IMR-90 (cell line): ENCODE measurements at regions not wholly inside any gene's neighbourhood (a gene's known extent, or its start where the extent isn't known, plus 50 kb on each side); places are given as distances from the start of the nearest gene placed in this dataset.

ENCODE experiments used
- ATAC-seq: fragments of 200-7000 bp; cut with Tn5 transposase; 2 replicates; pipeline ENCODE4 v1.9.1; 2020; ENCODE audit warnings: low read depth, mild to moderate bottlenecking, moderate library complexity
- BruUV-seq: library from RNA; stranded (reverse); fragments of 400-500 nt; replicated peaks from 2 replicates; lab custom pipeline; 2021; lab: Mats Ljungman, UMichigan
- CTCF ChIA-PET: fragments of 300-600 bp; formaldehyde crosslinking; extraction: SDS; loops from one replicate; lab custom pipeline; 2021; ENCODE audit warnings: antibody characterized with exemption; lab: Yijun Ruan, JAX
- POLR2A ChIA-PET: fragments of 300-600 bp; sonication (Branson Sonifier 250); formaldehyde crosslinking; loops from one replicate; lab custom pipeline; 2022; ENCODE audit warnings: antibody characterized with exemption; ENCODE audit not compliant: unreplicated experiment; lab: Charles Lee
- DNase-seq: peaks from one replicate; pipeline ENCODE4 v3.0.0; 2013
- H2AFZ ChIP-seq: replicated peaks from 2 replicates; pipeline ENCODE3; 2013; ENCODE audit warnings: low read length, mild to moderate bottlenecking; ENCODE audit not compliant: poor library complexity
- H2AK5ac ChIP-seq: 2 replicates; pipeline ENCODE4 v1.6.1; 2013; ENCODE audit warnings: low read depth, low read length, inconsistent platforms
- H2AK9ac ChIP-seq: replicated peaks from 2 replicates; pipeline ENCODE3; 2013; ENCODE audit warnings: mild to moderate bottlenecking, low read depth, low read length, moderate library complexity; ENCODE audit not compliant: poor library complexity
- H2BK120ac ChIP-seq: 2 replicates; pipeline ENCODE4 v1.6.1; 2013; ENCODE audit warnings: low read depth, low read length, inconsistent platforms
- H2BK15ac ChIP-seq: 3 replicates; pipeline ENCODE4 v1.6.1; 2013; ENCODE audit warnings: low read depth, low read length, inconsistent platforms
- H2BK20ac ChIP-seq: 2 replicates; pipeline ENCODE4 v1.6.1; 2013; ENCODE audit warnings: low read depth, mild to moderate bottlenecking, inconsistent platforms, low read length, moderate library complexity
- H2BK5ac ChIP-seq: 2 replicates; pipeline ENCODE4 v1.6.1; 2013; ENCODE audit warnings: mild to moderate bottlenecking, low read depth, low read length, inconsistent platforms; ENCODE audit not compliant: poor library complexity, severe bottlenecking
- H3K14ac ChIP-seq: replicated peaks from 2 replicates; pipeline ENCODE4 v1.6.1; 2013; ENCODE audit warnings: low read depth, low read length, inconsistent platforms
- H3K18ac ChIP-seq: 2 replicates; pipeline ENCODE4 v1.6.1; 2013; ENCODE audit warnings: low read depth, low read length, control low read depth
- H3K23ac ChIP-seq: 2 replicates; pipeline ENCODE4 v1.6.1; 2013; ENCODE audit warnings: low read depth, low read length, inconsistent platforms
- H3K27ac ChIP-seq: 2 replicates; pipeline ENCODE4 v1.5.1; 2013; ENCODE audit warnings: mild to moderate bottlenecking, control low read depth, low read length; ENCODE audit not compliant: insufficient read depth
- H3K27me3 ChIP-seq: 2 replicates; pipeline ENCODE4 v1.6.1; 2013; ENCODE audit warnings: low read length; ENCODE audit not compliant: control insufficient read depth, insufficient read depth
- H3K36me3 ChIP-seq: 2 replicates; pipeline ENCODE4 v1.6.1; 2013; ENCODE audit warnings: low read length, mixed read lengths; ENCODE audit not compliant: control insufficient read depth, insufficient read depth
- H3K4ac ChIP-seq: 2 replicates; pipeline ENCODE4 v1.6.1; 2013; ENCODE audit warnings: low read depth, low read length, inconsistent platforms
- H3K4me1 ChIP-seq: 2 replicates; pipeline ENCODE4 v1.6.1; 2013; ENCODE audit warnings: low read length, mixed read lengths; ENCODE audit not compliant: control insufficient read depth, insufficient read depth
- H3K4me2 ChIP-seq: 2 replicates; pipeline ENCODE4 v1.6.1; 2013; ENCODE audit warnings: low read depth, mild to moderate bottlenecking, control low read depth, low read length, moderate library complexity
- H3K4me3 ChIP-seq: 2 replicates; pipeline ENCODE4 v1.5.1; 2013; ENCODE audit warnings: low read depth, mild to moderate bottlenecking, control low read depth, low read length, moderate library complexity; ENCODE audit not compliant: insufficient read depth
- H3K56ac ChIP-seq: 2 replicates; pipeline ENCODE4 v1.6.1; 2013; ENCODE audit warnings: low read length, inconsistent platforms; ENCODE audit not compliant: insufficient read depth; ENCODE audit errors: extremely low read depth
- H3K79me1 ChIP-seq, 2 experiments: 2 replicates each; pipeline ENCODE4 v1.6.1; 2013; ENCODE audit warnings: low read length in 2 of 2, inconsistent platforms in 1 of 2, low read depth in 1 of 2
- H3K9ac ChIP-seq: 2 replicates; pipeline ENCODE4 v1.6.1; 2013; ENCODE audit warnings: low read depth, low read length, control low read depth
- H3K9me1 ChIP-seq: 2 replicates; pipeline ENCODE4 v1.6.1; 2013; ENCODE audit warnings: low read length, inconsistent platforms; ENCODE audit not compliant: insufficient read depth
- H3K9me3 ChIP-seq: 2 replicates; pipeline ENCODE4 v1.6.1; 2013; ENCODE audit warnings: low read length; ENCODE audit not compliant: control insufficient read depth, insufficient read depth
- H4K20me1 ChIP-seq: 2 replicates; pipeline ENCODE4 v1.6.1; 2013; ENCODE audit warnings: low read length, inconsistent platforms; ENCODE audit not compliant: insufficient read depth
- H4K5ac ChIP-seq: 2 replicates; pipeline ENCODE4 v1.6.1; 2013; ENCODE audit warnings: mild to moderate bottlenecking, low read depth, low read length, control low read depth
- H4K8ac ChIP-seq, 2 experiments: 2 replicates each; pipeline ENCODE4 v1.6.1; 2013; ENCODE audit warnings: low read depth in 2 of 2, low read length in 2 of 2, control low read depth in 1 of 2, inconsistent platforms in 1 of 2
- H4K91ac ChIP-seq: 2 replicates; pipeline ENCODE4 v1.6.1; 2013; ENCODE audit warnings: low read depth, low read length, inconsistent platforms; ENCODE audit not compliant: insufficient read depth
- CEBPB ChIP-seq: IDR thresholded peaks from 2 replicates; pipeline ENCODE4 v1.6.1; 2012; ENCODE audit warnings: low read depth, low read length, improper control_type of control experiment
- CHD1 ChIP-seq: IDR thresholded peaks from 2 replicates; pipeline ENCODE4 v1.6.1; 2012; ENCODE audit warnings: low read depth, low read length, improper control_type of control experiment
- MAFK ChIP-seq: IDR thresholded peaks from 2 replicates; pipeline ENCODE4 v1.6.1; 2012; ENCODE audit warnings: low read depth, low read length, improper control_type of control experiment
- MAZ ChIP-seq: IDR thresholded peaks from 2 replicates; pipeline ENCODE4 v1.6.1; 2012; ENCODE audit warnings: low read depth, mild to moderate bottlenecking, low read length, improper control_type of control experiment, moderate library complexity, borderline replicate concordance
- MXI1 ChIP-seq: IDR thresholded peaks from 2 replicates; pipeline ENCODE4 v1.6.1; 2012; ENCODE audit warnings: low read depth, mild to moderate bottlenecking, low read length, moderate library complexity, borderline replicate concordance
- NFE2L2 ChIP-seq: fragments of 150-350 bp; IDR thresholded peaks from 2 replicates; pipeline ENCODE4 v1.6.1; 2016; ENCODE audit warnings: low read depth, mild to moderate bottlenecking, low read length
- POLR2A ChIP-seq: IDR thresholded peaks from 2 replicates; pipeline ENCODE4 v1.6.1; 2012; ENCODE audit warnings: mild to moderate bottlenecking, low read depth, low read length
- RAD21 ChIP-seq: IDR thresholded peaks from 2 replicates; pipeline ENCODE4 v1.6.1; 2012; ENCODE audit warnings: low read length, improper control_type of control experiment
- RFX5 ChIP-seq: IDR thresholded peaks from 2 replicates; pipeline ENCODE4 v1.8.0; 2012; ENCODE audit warnings: low read depth, mild to moderate bottlenecking, low read length, moderate library complexity
- SMC3 ChIP-seq: fragments of 150-350 bp; IDR thresholded peaks from 2 replicates; pipeline ENCODE4 v1.6.1; 2016; ENCODE audit warnings: low read depth, mild to moderate bottlenecking, antibody characterized with exemption, low read length, moderate library complexity
- WGBS, 2 experiments: methylation state at CpG; one replicate each; pipeline versions ENCODE4 v1.1.5 to v1.1.7; 2013; ENCODE audit warnings: missing lambda C conversion rate in 2 of 2; ENCODE audit not compliant: insufficient read length in 1 of 2; ENCODE audit errors: extremely low coverage in 2 of 2; 5-methylcytosine and 5-hydroxymethylcytosine counted together
- dilution Hi-C: fragments of 300-500 bp; cut with HindIII; formaldehyde crosslinking; loops from one replicate; pipeline ENCODE4 v1.14.3; 2018; ENCODE audit warnings: low sequenced_read_pairs; ENCODE audit not compliant: unreplicated experiment
- in situ Hi-C: fragments of 300-500 bp; cut with MboI; formaldehyde crosslinking; loops from 3 replicates; pipeline ENCODE4 v1.14.3; 2019; ENCODE audit warnings: low sequenced_read_pairs, inconsistent platforms, mixed read lengths
- intact Hi-C: fragments of 100-400 bp; cut with micrococcal nuclease; formaldehyde crosslinking; loops from 2 replicates; pipeline ENCODE4 v1.10.0; 2022
- TF ChIP-seq, protein P1 (sequence below): conservative IDR thresholded peaks from 2 replicates; pipeline ENCODE4 v1.5.1; 2012; ENCODE audit warnings: mild to moderate bottlenecking, low read depth, low read length, improper control_type of control experiment
- TF ChIP-seq, protein P2 (sequence below): fragments of 150-350 bp; IDR thresholded peaks from 2 replicates; pipeline ENCODE4 v1.6.1; 2017; ENCODE audit warnings: mild to moderate bottlenecking, antibody characterized with exemption, low read length, low read depth

GRCh38 chr15:27679731-27680471 is 419.2 kb downstream of the OCA2 start:
- H3K23ac ChIP-seq: no peak overlapping the region
- H3K4me1 ChIP-seq: no peaks in the 10 kb centered on the region
- no peak for TF ChIP-seq MXI1
- TF ChIP-seq, protein P1, sequence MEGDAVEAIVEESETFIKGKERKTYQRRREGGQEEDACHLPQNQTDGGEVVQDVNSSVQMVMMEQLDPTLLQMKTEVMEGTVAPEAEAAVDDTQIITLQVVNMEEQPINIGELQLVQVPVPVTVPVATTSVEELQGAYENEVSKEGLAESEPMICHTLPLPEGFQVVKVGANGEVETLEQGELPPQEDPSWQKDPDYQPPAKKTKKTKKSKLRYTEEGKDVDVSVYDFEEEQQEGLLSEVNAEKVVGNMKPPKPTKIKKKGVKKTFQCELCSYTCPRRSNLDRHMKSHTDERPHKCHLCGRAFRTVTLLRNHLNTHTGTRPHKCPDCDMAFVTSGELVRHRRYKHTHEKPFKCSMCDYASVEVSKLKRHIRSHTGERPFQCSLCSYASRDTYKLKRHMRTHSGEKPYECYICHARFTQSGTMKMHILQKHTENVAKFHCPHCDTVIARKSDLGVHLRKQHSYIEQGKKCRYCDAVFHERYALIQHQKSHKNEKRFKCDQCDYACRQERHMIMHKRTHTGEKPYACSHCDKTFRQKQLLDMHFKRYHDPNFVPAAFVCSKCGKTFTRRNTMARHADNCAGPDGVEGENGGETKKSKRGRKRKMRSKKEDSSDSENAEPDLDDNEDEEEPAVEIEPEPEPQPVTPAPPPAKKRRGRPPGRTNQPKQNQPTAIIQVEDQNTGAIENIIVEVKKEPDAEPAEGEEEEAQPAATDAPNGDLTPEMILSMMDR: no peak
- no peak for TF ChIP-seq CEBPB
- no peak for TF ChIP-seq MAZ
- TF ChIP-seq POLR2A: no peak
- no peak for TF ChIP-seq RFX5
- TF ChIP-seq CHD1: no peak
- no peak for TF ChIP-seq RAD21
- no peak for TF ChIP-seq MAFK
- TF ChIP-seq SMC3: no peak
- TF ChIP-seq NFE2L2: no peak
- TF ChIP-seq, protein P2, sequence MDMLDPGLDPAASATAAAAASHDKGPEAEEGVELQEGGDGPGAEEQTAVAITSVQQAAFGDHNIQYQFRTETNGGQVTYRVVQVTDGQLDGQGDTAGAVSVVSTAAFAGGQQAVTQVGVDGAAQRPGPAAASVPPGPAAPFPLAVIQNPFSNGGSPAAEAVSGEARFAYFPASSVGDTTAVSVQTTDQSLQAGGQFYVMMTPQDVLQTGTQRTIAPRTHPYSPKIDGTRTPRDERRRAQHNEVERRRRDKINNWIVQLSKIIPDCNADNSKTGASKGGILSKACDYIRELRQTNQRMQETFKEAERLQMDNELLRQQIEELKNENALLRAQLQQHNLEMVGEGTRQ: no peak
- no peak overlapping the region for H2BK5ac ChIP-seq
- no peak for ATAC-seq
- no peak overlapping the region for H2BK15ac ChIP-seq
- no peak overlapping the region for H3K4me3 ChIP-seq
- H3K9ac ChIP-seq: no peak overlapping the region
- no peak overlapping the region for H2BK20ac ChIP-seq
- no peak overlapping the region for H3K18ac ChIP-seq
- no peak overlapping the region for H3K4me2 ChIP-seq
- H3K9me1 ChIP-seq: no peaks in the 10 kb centered on the region
- in situ Hi-C loops: no loop called here
- H3K4ac ChIP-seq: no peak overlapping the region
- H3K27ac ChIP-seq: no peak overlapping the region
- H4K20me1 ChIP-seq: no peaks in the 10 kb centered on the region
- no peaks in the 10 kb centered on the region for H3K27me3 ChIP-seq
- peaks cover 30% of the 10 kb centered on the region for H3K9me3 ChIP-seq
- H2BK120ac ChIP-seq: no peak overlapping the region
- dilution Hi-C loops: no loop called here
- no peak overlapping the region for H2AK5ac ChIP-seq
- H3K79me1 ChIP-seq: no peaks in the 10 kb centered on the region
- no peak overlapping the region for H4K91ac ChIP-seq
- no peak overlapping the region for H4K8ac ChIP-seq
- intact Hi-C loops: no loop called here
- no peaks in the 10 kb centered on the region for H3K36me3 ChIP-seq
- H4K5ac ChIP-seq: no peak overlapping the region
- WGBS, 2 experiments: 16% methylated on average over 7 of the region's 19 CpGs; no CpG with 5 or more reads in 1 of the 2 experiments
- H2AK9ac ChIP-seq: no peak overlapping the region
- ChIA-PET POLR2A (no interaction called here), CTCF (no interaction called here)
- no peak overlapping the region for H3K56ac ChIP-seq
- H2AFZ ChIP-seq: no peak overlapping the region
- no TSS peak for BruUV-seq
- no peak overlapping the region for H3K14ac ChIP-seq
- no peak for DNase-seq
